T-helper 2 cell treated with Interferon-gamma antibody and Interleukin-4, amounts not matched to agents 100 ng/mL and 5 ng/mL, for 36 hours (primary cell): ENCODE measurements at regions not wholly inside any gene's neighbourhood (a gene's known extent, or its start where the extent isn't known, plus 50 kb on each side); places are given as distances from the start of the nearest gene placed in this dataset.

ENCODE experiments used
- intact Hi-C: fragments of 100-400 bp; cut with micrococcal nuclease; formaldehyde crosslinking; loops from one replicate; pipeline ENCODE4 v1.15.1; 2023

GRCh38 chr5:57338068-57338867, 144.3 kb downstream of the ACTBL2 start:
- intact Hi-C loops = loop anchor here (1.0 kb wide), 1 partner anchor 1122 kb away; the partner anchor contains the start of gene PLK2

GRCh38 chr5:57335092-57335660, 147.4 kb downstream of the ACTBL2 start:
- intact Hi-C loops = no loop called here

GRCh38 chr5:57334475-57334874, 148.1 kb downstream of the ACTBL2 start:
- intact Hi-C loops = no loop called here

- intact Hi-C loops = no loop called here
These were observed 150.2 kb downstream of the ACTBL2 start for GRCh38 chr5:57332361-57332760.

GRCh38 chr5:57327561-57328367, 153.9 kb downstream of the GPBP1 start:
- intact Hi-C loops = no loop called here

GRCh38 chr5:57325678-57326397, 152.0 kb downstream of the GPBP1 start:
- intact Hi-C loops = no loop called here

- intact Hi-C loops = no loop called here
These were observed 151.0 kb downstream of the GPBP1 start for GRCh38 chr5:57324861-57325260.

GRCh38 chr5:57324181-57324580, 150.3 kb downstream of the GPBP1 start:
- intact Hi-C loops = no loop called here

GRCh38 chr5:57320582-57320981, 146.7 kb downstream of the GPBP1 start:
- intact Hi-C loops = no loop called here

- intact Hi-C loops = no loop called here
These were observed 145.8 kb downstream of the GPBP1 start for GRCh38 chr5:57319628-57320027.

- intact Hi-C loops = no loop called here
These were observed 144.4 kb downstream of the GPBP1 start for GRCh38 chr5:57318251-57318650.

- intact Hi-C loops = no loop called here
These were observed 143.5 kb downstream of the GPBP1 start for GRCh38 chr5:57317341-57317740.

- intact Hi-C loops = no loop called here
These were observed 143.0 kb downstream of the GPBP1 start for GRCh38 chr5:57316798-57317327.

- intact Hi-C loops = no loop called here
These were observed 142.1 kb downstream of the GPBP1 start for GRCh38 chr5:57315941-57316340.
